DND-41 (cell line): ENCODE measurements at regions not wholly inside any gene's neighbourhood (a gene's known extent, or its start where the extent isn't known, plus 50 kb on each side); places are given as distances from the start of the nearest gene placed in this dataset.

Source experiments
- CTCF ChIP-seq: IDR thresholded peaks from 2 replicates; pipeline ENCODE4 v1.5.1; 2012; ENCODE audit warnings: borderline replicate concordance, low read length, moderate library complexity, mild to moderate bottlenecking; ENCODE audit not compliant: poor library complexity, severe bottlenecking; ENCODE audit errors: extremely low read depth
- EZH2 ChIP-seq: IDR thresholded peaks from 3 replicates; pipeline ENCODE4 v1.6.1; 2012; ENCODE audit warnings: borderline replicate concordance, low read depth, mild to moderate bottlenecking, moderate library complexity, low read length, inconsistent platforms; ENCODE audit not compliant: severe bottlenecking

GRCh38 chr11:112516755-112517154, 256.1 kb upstream of the PLET1 start:
- TF ChIP-seq EZH2 (no peak), CTCF (no peak)
